HG02759 (cell line): ENCODE measurements at regions not wholly inside any gene's neighbourhood (a gene's known extent, or its start where the extent isn't known, plus 50 kb on each side); places are given as distances from the start of the nearest gene placed in this dataset.
"Not testable (repeated sequence)": the region's sequence is repeated elsewhere in the genome, so short reads cannot be mapped to it uniquely, and the experiment has no call there.

ENCODE experiments used
- ATAC-seq: cut with Tn5 transposase; IDR thresholded peaks from one replicate; pipeline ENCODE4 v1.9.1; 2021; ENCODE audit warnings: mild to moderate bottlenecking, moderate library complexity; ENCODE audit not compliant: unreplicated experiment

GRCh38 chr2:88802026-88802425, 110.6 kb downstream of the RPIA start:
- not testable (repeated sequence) for ATAC-seq

- ATAC-seq, result no peak
These were observed 115.9 kb downstream of the RPIA start for GRCh38 chr2:88807237-88807962.

GRCh38 chr2:88808083-88808482, 116.6 kb downstream of the RPIA start:
- ATAC-seq, result no peak

GRCh38 chr2:88808652-88809051, 117.2 kb downstream of the RPIA start:
- ATAC-seq, result no peak

GRCh38 chr2:88809216-88809615, 117.7 kb downstream of the RPIA start:
- ATAC-seq, result no peak

GRCh38 chr2:88810017-88810416, 118.5 kb downstream of the RPIA start:
- peak; percentile 68 for ATAC-seq

GRCh38 chr2:88810488-88810887, 119.0 kb downstream of the RPIA start:
- ATAC-seq, result no peak

GRCh38 chr2:88811233-88811632, 119.8 kb downstream of the RPIA start:
- ATAC-seq, result no peak

- no peak for ATAC-seq
These were observed 120.2 kb downstream of the RPIA start for GRCh38 chr2:88811681-88812080.

GRCh38 chr2:88813612-88814011, 122.1 kb downstream of the RPIA start:
- no peak for ATAC-seq

GRCh38 chr2:88815282-88815681, 123.8 kb downstream of the RPIA start:
- ATAC-seq, result no peak

- ATAC-seq, result no peak
These were observed 124.2 kb downstream of the RPIA start for GRCh38 chr2:88815697-88816096.

GRCh38 chr2:88818381-88818780, 126.9 kb downstream of the RPIA start:
- ATAC-seq, result no peak

GRCh38 chr2:88824951-88825350, 133.5 kb downstream of the RPIA start:
- ATAC-seq, result no peak

GRCh38 chr2:88826399-88826798, 134.9 kb downstream of the RPIA start:
- ATAC-seq, result no peak

- ATAC-seq, result no peak
These were observed 136.3 kb downstream of the RPIA start for GRCh38 chr2:88827821-88828220.

- no peak for ATAC-seq
These were observed 137.1 kb downstream of the RPIA start for GRCh38 chr2:88828397-88829137.

- no peak for ATAC-seq
These were observed 138.4 kb downstream of the RPIA start for GRCh38 chr2:88829607-88830463.

- no peak for ATAC-seq
These were observed 139.8 kb downstream of the RPIA start for GRCh38 chr2:88831071-88831791.

- peak; percentile 80 for ATAC-seq
These were observed 140.3 kb downstream of the RPIA start for GRCh38 chr2:88831792-88832248.
